Right cardiac atrium (tissue), 5 donors: ENCODE measurements at regions not wholly inside any gene's neighbourhood (a gene's known extent, or its start where the extent isn't known, plus 50 kb on each side); places are given as distances from the start of the nearest gene placed in this dataset.
A peak's percentile ranks its signal among the peaks of the same experiment; 100 is the strongest.

Experiments used
- ATAC-seq, 2 donors: fragments of 200-7000 bp; cut with Tn5 transposase; one replicate each; pipeline versions ENCODE4 v1.8.0 to v1.9.1; 2020; ENCODE audit warnings: moderate library complexity in 2 of 2, mild to moderate bottlenecking in 1 of 2
- DNase-seq, 3 donors: peaks; one replicate each; pipeline ENCODE4 v3.0.0-alpha.2; 2020
- H3K27ac ChIP-seq: one replicate; pipeline ENCODE4 v1.5.1; 2013; ENCODE audit warnings: mild to moderate bottlenecking, low read length, control low read depth, moderate library complexity
- H3K27me3 ChIP-seq: one replicate; pipeline ENCODE4 v1.6.1; 2013; ENCODE audit not compliant: control insufficient read depth, insufficient read depth
- H3K4me1 ChIP-seq: one replicate; pipeline ENCODE4 v1.6.1; 2013; ENCODE audit warnings: low read length; ENCODE audit not compliant: control insufficient read depth, insufficient read depth
- H3K4me3 ChIP-seq: one replicate; pipeline ENCODE4 v1.5.1; 2013; ENCODE audit warnings: low read length, control low read depth
- H3K9me3 ChIP-seq: one replicate; pipeline ENCODE4 v1.6.1; 2013; ENCODE audit warnings: low read length; ENCODE audit not compliant: control insufficient read depth
- WGBS: extraction: QIAGEN DNeasy Blood & Tissue Kit; methylation state at CpG from one replicate; pipeline ENCODE4 v1.1.7; 2013; 5-methylcytosine and 5-hydroxymethylcytosine counted together
- intact Hi-C, 4 donors: fragments of 100-400 bp; cut with DNase I; formaldehyde crosslinking; loops; one replicate each; pipeline versions ENCODE4 v1.11.0 to v1.14.0; 2022 to 2023
- donor health status: healthy with polysubstance abuse.
- donor health status: DM: no; HTN: yes; CAD: no.
- donor health status: DM: no; HTN: no; CAD: no.
- donor health status: DM: no; HTN: yes; CAD: no; lungs with severe emphysema.
- donor health status: DM: yes; HTN: yes; CAD: no.

- H3K27me3 ChIP-seq: no peaks in the 10 kb centered on the region
- intact Hi-C loops: no loop called here
- no peak overlapping the region for H3K27ac ChIP-seq
- 44% methylated on average over 6 of the region's 6 CpGs for WGBS
- no peak for ATAC-seq
- DNase-seq: peak in 2 of 3 donors; percentile 26 to 43
- no peaks in the 10 kb centered on the region for H3K9me3 ChIP-seq
- H3K4me3 ChIP-seq: no peak overlapping the region
- H3K4me1 ChIP-seq: no peaks in the 10 kb centered on the region
Measured at GRCh38 chr15:92326236-92326635, 67.4 kb upstream of the ST8SIA2 start.

GRCh38 chr15:92327033-92327432, 66.6 kb upstream of the ST8SIA2 start:
- Histone ChIP-seq H3K27me3 (no peaks in the 10 kb centered on the region), H3K4me1 (no peaks in the 10 kb centered on the region), H3K4me3 (no peak overlapping the region), H3K9me3 (no peaks in the 10 kb centered on the region), H3K27ac (no peak overlapping the region)
- 73% methylated on average over 4 of the region's 4 CpGs for WGBS
- DNase-seq (no peak), ATAC-seq (no peak)
- intact Hi-C loops: no loop called here

DNA sequence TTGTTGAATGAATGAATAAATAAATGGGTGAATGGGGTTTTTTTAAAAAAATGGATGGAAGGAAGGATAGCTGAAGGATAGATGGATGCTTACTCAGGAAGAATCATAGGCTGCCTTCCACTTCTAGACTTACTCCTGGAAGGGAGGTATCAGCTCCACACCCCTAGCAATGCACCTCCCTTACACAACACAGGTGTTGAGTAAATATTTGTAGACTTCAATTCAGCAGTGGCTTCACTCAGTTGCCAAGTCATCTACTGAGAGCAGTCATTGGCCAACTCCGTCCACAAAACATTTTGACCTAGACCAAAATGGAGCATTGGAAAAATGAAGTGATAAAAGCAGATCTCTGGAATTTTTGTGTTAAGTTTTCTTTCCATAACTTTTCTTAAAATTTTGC, 65.5 kb upstream of the ST8SIA2 start:
- ATAC-seq (no peak), DNase-seq (no peak)
- H3K9me3 ChIP-seq: no peaks in the 10 kb centered on the region
- no peak overlapping the region for H3K27ac ChIP-seq
- intact Hi-C loops: no loop called here
- no peaks in the 10 kb centered on the region for H3K27me3 ChIP-seq
- H3K4me3 ChIP-seq: no peak overlapping the region
- no peaks in the 10 kb centered on the region for H3K4me1 ChIP-seq
- 91% methylated on average over 1 of the region's 1 CpG for WGBS

- Histone ChIP-seq H3K27ac (no peak overlapping the region), H3K9me3 (no peaks in the 10 kb centered on the region), H3K27me3 (no peaks in the 10 kb centered on the region), H3K4me1 (no peaks in the 10 kb centered on the region), H3K4me3 (no peak overlapping the region)
- ATAC-seq (no peak), DNase-seq (no peak)
- intact Hi-C loops: no loop called here
- 84% methylated on average over 6 of the region's 6 CpGs for WGBS
Measured at GRCh38 chr15:92332125-92332899, 61.4 kb upstream of the ST8SIA2 start.

- WGBS: 91% methylated on average over 2 of the region's 2 CpGs
- Histone ChIP-seq H3K4me3 (no peak overlapping the region), H3K4me1 (no peaks in the 10 kb centered on the region), H3K27ac (no peak overlapping the region), H3K27me3 (no peaks in the 10 kb centered on the region), H3K9me3 (no peaks in the 10 kb centered on the region)
- no peak for ATAC-seq
- DNase-seq: no peak
- intact Hi-C loops: no loop called here
Measured at GRCh38 chr15:92333709-92334108, 60.0 kb upstream of the ST8SIA2 start.

GRCh38 chr15:92336419-92336987, 57.2 kb upstream of the ST8SIA2 start:
- ATAC-seq: peak in 1 of 2 donors; percentile 50
- intact Hi-C loops: no loop called here
- no peak for DNase-seq
- Histone ChIP-seq H3K4me3 (no peak overlapping the region), H3K27me3 (no peaks in the 10 kb centered on the region), H3K4me1 (no peaks in the 10 kb centered on the region), H3K9me3 (no peaks in the 10 kb centered on the region), H3K27ac (no peak overlapping the region)
- WGBS: 76% methylated on average over 2 of the region's 2 CpGs

GRCh38 chr15:92339361-92339760, 54.3 kb upstream of the ST8SIA2 start:
- Histone ChIP-seq H3K27me3 (no peaks in the 10 kb centered on the region), H3K4me3 (no peak overlapping the region), H3K9me3 (no peaks in the 10 kb centered on the region), H3K4me1 (no peaks in the 10 kb centered on the region), H3K27ac (no peak overlapping the region)
- WGBS: 88% methylated on average over 3 of the region's 3 CpGs
- intact Hi-C loops: no loop called here
- no peak for DNase-seq
- no peak for ATAC-seq
